Adrenal gland (tissue), 5 donors: ENCODE measurements at regions not wholly inside any gene's neighbourhood (a gene's known extent, or its start where the extent isn't known, plus 50 kb on each side); places are given as distances from the start of the nearest gene placed in this dataset.
"Not testable (repeated sequence)": the region's sequence is repeated elsewhere in the genome, so short reads cannot be mapped to it uniquely, and the experiment has no call there.

Experiments
- POLR2A ChIP-seq, 2 donors: fragments of 450-650 bp; IDR thresholded peaks; one replicate each; pipeline ENCODE4 v1.6.1; 2017; ENCODE audit warnings: antibody characterized with exemption in 2 of 2, mild to moderate bottlenecking in 2 of 2, moderate library complexity in 1 of 2
- TF ChIP-seq, protein P1 (sequence below), 6 experiments: fragments of 450-650 bp in 4 of 6; fragments of 200-600 bp in 2 of 6; sonication (generic) in 1 of 6; IDR thresholded peaks; 1 replicate in 5 of 6; 2 replicates in 1 of 6; pipeline versions ENCODE4 v1.5.1 to v1.8.0; 2016 to 2021; ENCODE audit warnings: antibody characterized with exemption in 6 of 6, mild to moderate bottlenecking in 2 of 6, moderate library complexity in 1 of 6
- donor health status: DM: no; HTN: no; CAD: no.

DNA sequence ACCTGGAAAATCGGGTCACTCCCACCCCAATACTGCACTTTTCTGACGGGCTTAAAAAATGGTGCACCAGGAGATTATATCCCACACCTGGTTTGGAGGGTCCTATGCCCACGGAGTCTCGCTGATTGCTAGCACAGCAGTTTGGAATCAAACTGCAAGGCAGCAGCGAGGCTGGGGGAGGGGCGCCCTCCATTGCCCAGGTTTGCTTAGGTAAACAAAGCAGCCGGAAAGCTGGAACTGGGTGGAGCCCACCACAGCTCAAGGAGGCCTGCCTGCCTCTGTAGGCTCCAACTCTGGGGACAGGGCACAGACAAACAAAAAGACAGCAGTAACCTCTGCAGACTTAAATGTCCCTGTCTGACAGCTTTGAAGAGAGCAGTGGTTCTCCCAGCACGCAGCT is 167.1 kb upstream of the PHACTR1 start:
- not testable (repeated sequence) for TF ChIP-seq POLR2A (IDR thresholded peaks at IDR 0.05)
- TF ChIP-seq, protein P1, sequence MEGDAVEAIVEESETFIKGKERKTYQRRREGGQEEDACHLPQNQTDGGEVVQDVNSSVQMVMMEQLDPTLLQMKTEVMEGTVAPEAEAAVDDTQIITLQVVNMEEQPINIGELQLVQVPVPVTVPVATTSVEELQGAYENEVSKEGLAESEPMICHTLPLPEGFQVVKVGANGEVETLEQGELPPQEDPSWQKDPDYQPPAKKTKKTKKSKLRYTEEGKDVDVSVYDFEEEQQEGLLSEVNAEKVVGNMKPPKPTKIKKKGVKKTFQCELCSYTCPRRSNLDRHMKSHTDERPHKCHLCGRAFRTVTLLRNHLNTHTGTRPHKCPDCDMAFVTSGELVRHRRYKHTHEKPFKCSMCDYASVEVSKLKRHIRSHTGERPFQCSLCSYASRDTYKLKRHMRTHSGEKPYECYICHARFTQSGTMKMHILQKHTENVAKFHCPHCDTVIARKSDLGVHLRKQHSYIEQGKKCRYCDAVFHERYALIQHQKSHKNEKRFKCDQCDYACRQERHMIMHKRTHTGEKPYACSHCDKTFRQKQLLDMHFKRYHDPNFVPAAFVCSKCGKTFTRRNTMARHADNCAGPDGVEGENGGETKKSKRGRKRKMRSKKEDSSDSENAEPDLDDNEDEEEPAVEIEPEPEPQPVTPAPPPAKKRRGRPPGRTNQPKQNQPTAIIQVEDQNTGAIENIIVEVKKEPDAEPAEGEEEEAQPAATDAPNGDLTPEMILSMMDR (IDR thresholded peaks at IDR 0.05): not testable (repeated sequence)
